Bronchial epithelial cell (primary cell): ENCODE measurements at regions not wholly inside any gene's neighbourhood (a gene's known extent, or its start where the extent isn't known, plus 50 kb on each side); places are given as distances from the start of the nearest gene placed in this dataset.

Experiments
- DNase-seq: peaks from one replicate; pipeline ENCODE4 v3.0.0-alpha.2; 2010; ENCODE audit warnings: low read depth
- FAIRE-seq: peaks from 2 replicates; lab custom pipeline; 2011; peaks lifted over from hg19 to GRCh38; lab: Jason Lieb, UNC
- H3K27me3 ChIP-seq: 2 replicates; pipeline ENCODE4 v1.5.1; 2011; ENCODE audit warnings: low read length; ENCODE audit not compliant: control insufficient read depth, insufficient read depth
- H3K36me3 ChIP-seq: 2 replicates; pipeline ENCODE4 v1.5.1; 2011; ENCODE audit warnings: low read length; ENCODE audit not compliant: control insufficient read depth, insufficient read depth
- H3K4me3 ChIP-seq: 2 replicates; pipeline ENCODE4 v1.5.1; 2011; ENCODE audit warnings: mild to moderate bottlenecking, low read depth, low read length, control low read depth
- CTCF ChIP-seq: IDR thresholded peaks from 2 replicates; pipeline ENCODE4 v1.5.1; 2011; ENCODE audit warnings: mild to moderate bottlenecking, moderate library complexity, low read length, control low read depth, inconsistent platforms; ENCODE audit not compliant: insufficient read depth, severe bottlenecking

GRCh38 chr10:118106426-118106825, 59.7 kb upstream of the RAB11FIP2 start:
- FAIRE-seq: no peak
- Histone ChIP-seq H3K27me3 (no peaks in the 10 kb centered on the region), H3K4me3 (no peak overlapping the region), H3K36me3 (no peaks in the 10 kb centered on the region)
- DNase-seq: peak; percentile 33
- TF ChIP-seq CTCF: peak; percentile 59

GRCh38 chr10:118102121-118102520, 55.4 kb upstream of the RAB11FIP2 start:
- H3K4me3 ChIP-seq: no peak overlapping the region
- DNase-seq: no peak
- no peaks in the 10 kb centered on the region for H3K36me3 ChIP-seq
- H3K27me3 ChIP-seq: no peaks in the 10 kb centered on the region
- no peak for TF ChIP-seq CTCF
- no peak for FAIRE-seq

GRCh38 chr10:118101501-118101900, 54.8 kb upstream of the RAB11FIP2 start:
- no peak overlapping the region for H3K4me3 ChIP-seq
- no peak for DNase-seq
- H3K27me3 ChIP-seq: no peaks in the 10 kb centered on the region
- no peak for FAIRE-seq
- H3K36me3 ChIP-seq: no peaks in the 10 kb centered on the region
- TF ChIP-seq CTCF: no peak
